ENCODE measurements at regions not wholly inside any gene's neighbourhood (a gene's known extent, or its start where the extent isn't known, plus 50 kb on each side); places are given as distances from the start of the nearest gene placed in this dataset.

- TF ChIP-seq POLR2A (IDR thresholded peaks at IDR 0.05; ENCODE audit: borderline replicate concordance, extremely low read depth, insufficient read depth, insufficient read length) (no peak), CTCF (IDR thresholded peaks at IDR 0.05 in 2 of 3, conservative IDR thresholded peaks at IDR 0.05 in 1 of 3; ENCODE audit: borderline replicate concordance in 1 of 3, insufficient read depth in 1 of 3, low read depth in 2 of 3, low read length in 2 of 3) (no peak), EZH2 (IDR thresholded peaks at IDR 0.05) (no peak), RAD21 (IDR thresholded peaks at IDR 0.05; ENCODE audit: low read depth) (no peak)
Observed at GRCh38 chr10:108031505-108031904, 867.0 kb upstream of the SORCS1 start.

All from HCT116 (cell line).